ENCODE measurements at regions not wholly inside any gene's neighbourhood (a gene's known extent, or its start where the extent isn't known, plus 50 kb on each side); places are given as distances from the start of the nearest gene placed in this dataset.

DNA sequence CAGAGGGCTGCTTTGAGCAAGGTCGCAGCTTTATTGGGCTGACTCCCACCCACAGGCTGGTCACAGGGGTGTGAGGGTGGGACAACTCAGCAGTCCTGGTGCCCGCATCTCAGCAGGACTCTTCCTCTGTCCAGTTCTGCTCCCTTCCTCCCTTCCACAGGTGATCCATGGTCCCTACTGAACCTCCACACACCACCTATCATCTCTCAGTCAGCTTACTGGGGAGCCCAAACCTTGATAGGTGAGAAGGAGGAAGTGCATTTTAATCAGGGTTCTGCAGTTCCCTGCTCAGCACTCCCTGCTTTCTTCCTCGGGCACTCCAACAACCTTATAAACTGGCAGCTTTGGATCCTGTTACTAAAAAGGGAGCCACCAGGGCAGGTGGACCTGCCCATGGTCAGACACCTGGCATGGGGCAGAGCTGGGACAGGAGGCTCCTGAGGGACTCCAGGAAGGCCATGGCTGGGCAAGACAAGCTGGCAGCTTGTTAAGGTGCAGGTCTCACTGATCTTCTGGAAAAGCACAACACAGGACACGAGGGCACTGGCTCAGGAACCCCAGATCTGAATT lies 664.6 kb downstream of the BCL11B start:
- Histone ChIP-seq H4K20me1 (ENCODE audit: insufficient read depth, low read length) (no peaks in the 10 kb centered on the region), H3K4me3 (replicated peaks in 1 of 3; ENCODE audit: insufficient read depth in 1 of 3, low read depth in 2 of 3, low read length in 3 of 3) (no peak overlapping the region), H3K27ac (ENCODE audit: extremely low read length, insufficient read depth, low read length) (no peak overlapping the region), H3K4me2 (ENCODE audit: low read depth, low read length) (no peak overlapping the region), H3K9me3 (ENCODE audit: low read length) (peaks cover 67% of the 10 kb centered on the region), H3K79me2 (ENCODE audit: insufficient read depth, low read length) (no peaks in the 10 kb centered on the region), H2AFZ (ENCODE audit: low read length) (no peak overlapping the region), H3K9ac (ENCODE audit: insufficient read depth, low read depth, low read length) (no peak overlapping the region), H3K27me3 (ENCODE audit: control insufficient read depth in 1 of 2, insufficient read depth in 2 of 2, low read length in 2 of 2) (no peaks in the 10 kb centered on the region), H3K4me1 (ENCODE audit: insufficient read depth, low read length) (no peaks in the 10 kb centered on the region), H3K36me3 (replicated peaks in 1 of 2; ENCODE audit: control insufficient read depth in 1 of 2, insufficient read depth in 2 of 2, low read length in 2 of 2) (no peaks in the 10 kb centered on the region)
- DNase-seq (ENCODE audit: low spot score) (no peak), ATAC-seq (no peak), FAIRE-seq (no peak)
- intact Hi-C loops (cut with micrococcal nuclease; ENCODE audit: unreplicated experiment), result no loop called here
- ChIA-PET CTCF (ENCODE audit: low intra/inter-chr PET ratio, low total read pairs) (no interaction called here), POLR2A (no interaction called here)
- TF ChIP-seq SMAD3 (CRISPR knock-in tag; IDR thresholded peaks at IDR 0.05), result no peak
- TF ChIP-seq PAWR (CRISPR knock-in tag; IDR thresholded peaks at IDR 0.05; ENCODE audit: borderline replicate concordance), result no peak
- WGBS (ENCODE audit: low lambda C conversion rate), result 0% methylated on average over 1 of the region's 4 CpGs
- in situ Hi-C loops (cut with HindIII; ENCODE audit: extremely low pct_ligation_motif_present, low pct_unique_long_range_greater_than_20kb), result no loop called here
- no TSS peak for BruUV-seq (replicated peaks)

- in situ Hi-C loops (cut with HindIII; ENCODE audit: extremely low pct_ligation_motif_present, low pct_unique_long_range_greater_than_20kb), result no loop called here
- H3K4me2 ChIP-seq (ENCODE audit: low read depth, low read length), result no peak overlapping the region
- WGBS (ENCODE audit: low lambda C conversion rate), result 14% methylated on average over 7 of the region's 11 CpGs
- H3K27ac ChIP-seq (ENCODE audit: extremely low read length, insufficient read depth, low read length), result no peak overlapping the region
- POLR2A ChIA-PET, result no interaction called here
- no peaks in the 10 kb centered on the region for H3K79me2 ChIP-seq (ENCODE audit: insufficient read depth, low read length)
- H3K36me3 ChIP-seq (replicated peaks in 1 of 2; ENCODE audit: control insufficient read depth in 1 of 2, insufficient read depth in 2 of 2, low read length in 2 of 2), result no peaks in the 10 kb centered on the region
- no peak overlapping the region for H3K9ac ChIP-seq (ENCODE audit: insufficient read depth, low read depth, low read length)
- no peak overlapping the region for H2AFZ ChIP-seq (ENCODE audit: low read length)
- FAIRE-seq (no peak), ATAC-seq (no peak), DNase-seq (ENCODE audit: low spot score) (no peak)
- CTCF ChIA-PET (ENCODE audit: low intra/inter-chr PET ratio, low total read pairs), result no interaction called here
- no peaks in the 10 kb centered on the region for H3K4me1 ChIP-seq (ENCODE audit: insufficient read depth, low read length)
- no TSS peak for BruUV-seq (replicated peaks)
- intact Hi-C loops (cut with micrococcal nuclease; ENCODE audit: unreplicated experiment), result no loop called here
- peaks cover 74% of the 10 kb centered on the region for H3K9me3 ChIP-seq (ENCODE audit: low read length)
- no peaks in the 10 kb centered on the region for H3K27me3 ChIP-seq (ENCODE audit: control insufficient read depth in 1 of 2, insufficient read depth in 2 of 2, low read length in 2 of 2)
- no peaks in the 10 kb centered on the region for H4K20me1 ChIP-seq (ENCODE audit: insufficient read depth, low read length)
- no peak overlapping the region for H3K4me3 ChIP-seq (replicated peaks in 1 of 3; ENCODE audit: insufficient read depth in 1 of 3, low read depth in 2 of 3, low read length in 3 of 3)
- TF ChIP-seq, protein P1, sequence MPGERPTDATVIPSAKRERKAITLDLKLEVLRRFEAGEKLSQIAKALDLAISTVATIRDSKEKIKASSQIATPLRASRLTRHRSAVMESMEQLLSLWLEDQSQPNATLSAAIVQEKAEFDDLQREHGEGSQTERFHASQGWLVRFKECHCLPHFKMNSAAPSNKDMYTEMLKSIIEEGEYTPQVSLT (CRISPR knock-in tag; IDR thresholded peaks at IDR 0.05; ENCODE audit: borderline replicate concordance, low read depth), result no peak
- TF ChIP-seq, protein P2, sequence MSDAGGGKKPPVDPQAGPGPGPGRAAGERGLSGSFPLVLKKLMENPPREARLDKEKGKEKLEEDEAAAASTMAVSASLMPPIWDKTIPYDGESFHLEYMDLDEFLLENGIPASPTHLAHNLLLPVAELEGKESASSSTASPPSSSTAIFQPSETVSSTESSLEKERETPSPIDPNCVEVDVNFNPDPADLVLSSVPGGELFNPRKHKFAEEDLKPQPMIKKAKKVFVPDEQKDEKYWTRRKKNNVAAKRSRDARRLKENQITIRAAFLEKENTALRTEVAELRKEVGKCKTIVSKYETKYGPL (CRISPR knock-in tag; IDR thresholded peaks at IDR 0.05), result no peak
- TF ChIP-seq HNRNPLL (IDR thresholded peaks at IDR 0.05; ENCODE audit: low read depth, low read length, poor library complexity, severe bottlenecking) (no peak), SIN3A (IDR thresholded peaks at IDR 0.05; ENCODE audit: borderline replicate concordance, low read depth, low read length) (no peak), MIER3 (CRISPR knock-in tag; IDR thresholded peaks at IDR 0.05; ENCODE audit: borderline replicate concordance) (no peak), RCOR2 (CRISPR knock-in tag; IDR thresholded peaks at IDR 0.05) (no peak), ZNF431 (CRISPR knock-in tag; IDR thresholded peaks at IDR 0.05; ENCODE audit: borderline replicate concordance, low read depth) (no peak), ZFP1 (CRISPR knock-in tag; IDR thresholded peaks at IDR 0.05) (no peak), NFIC (IDR thresholded peaks at IDR 0.05; ENCODE audit: low read length) (no peak), POLR2AphosphoS5 (IDR thresholded peaks at IDR 0.05; ENCODE audit: low read depth, low read length) (no peak)
- TF ChIP-seq, protein P3, sequence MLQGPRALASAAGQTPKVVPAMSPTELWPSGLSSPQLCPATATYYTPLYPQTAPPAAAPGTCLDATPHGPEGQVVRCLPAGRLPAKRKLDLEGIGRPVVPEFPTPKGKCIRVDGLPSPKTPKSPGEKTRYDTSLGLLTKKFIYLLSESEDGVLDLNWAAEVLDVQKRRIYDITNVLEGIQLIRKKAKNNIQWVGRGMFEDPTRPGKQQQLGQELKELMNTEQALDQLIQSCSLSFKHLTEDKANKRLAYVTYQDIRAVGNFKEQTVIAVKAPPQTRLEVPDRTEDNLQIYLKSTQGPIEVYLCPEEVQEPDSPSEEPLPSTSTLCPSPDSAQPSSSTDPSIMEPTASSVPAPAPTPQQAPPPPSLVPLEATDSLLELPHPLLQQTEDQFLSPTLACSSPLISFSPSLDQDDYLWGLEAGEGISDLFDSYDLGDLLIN (CRISPR knock-in tag; IDR thresholded peaks at IDR 0.05; ENCODE audit: borderline replicate concordance), result no peak
Measured at GRCh38 chr14:98608071-98609060, 663.6 kb downstream of the BCL11B start.

Measured in HepG2 (cell line).